Panc1 (cell line): ENCODE measurements at regions not wholly inside any gene's neighbourhood (a gene's known extent, or its start where the extent isn't known, plus 50 kb on each side); places are given as distances from the start of the nearest gene placed in this dataset.

Experiments
- POLR2AphosphoS5 ChIP-seq: IDR thresholded peaks from 2 replicates; pipeline ENCODE4 v1.6.1; 2012; ENCODE audit warnings: mild to moderate bottlenecking, low read depth, low read length, moderate library complexity
- TF ChIP-seq, protein P1 (sequence below), 2 experiments: IDR thresholded peaks; 2 replicates each; pipeline ENCODE4 v1.6.1; 2011 to 2012; ENCODE audit warnings: low read depth in 2 of 2, control low read depth in 1 of 2, low read length in 1 of 2, mild to moderate bottlenecking in 1 of 2, moderate library complexity in 1 of 2; ENCODE audit not compliant: insufficient read depth in 1 of 2

DNA sequence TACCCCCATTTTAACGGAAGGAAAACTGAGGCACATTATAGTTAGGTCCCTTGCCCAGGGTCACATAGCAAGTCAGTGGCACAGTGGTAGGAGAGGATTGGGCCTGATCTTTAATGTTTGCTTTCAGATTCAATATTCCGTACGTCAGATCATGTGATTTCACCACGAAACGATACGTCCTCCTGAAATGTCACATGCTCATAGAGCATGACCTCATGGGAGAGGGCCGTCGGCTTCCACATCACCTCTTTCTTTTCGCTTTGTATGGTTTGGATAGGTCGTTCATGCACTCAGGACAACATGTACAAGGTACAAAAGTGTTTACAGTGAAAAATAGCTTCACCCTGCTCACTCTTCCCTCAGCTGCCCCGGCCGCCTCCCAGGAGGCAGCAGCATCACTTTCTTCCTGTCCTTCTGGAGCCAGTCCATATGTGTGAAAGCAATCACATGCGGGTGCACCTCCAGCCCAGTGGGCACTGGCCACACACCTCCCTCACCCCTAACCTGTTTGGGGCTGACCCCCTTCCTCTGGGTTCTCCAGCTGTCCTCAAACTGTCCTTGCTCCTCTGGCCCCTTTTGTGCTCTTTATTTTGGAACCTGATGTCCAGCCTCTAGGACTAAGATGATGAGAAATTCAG, 199.9 kb downstream of the FOXL1 start:
- TF ChIP-seq, protein P1, sequence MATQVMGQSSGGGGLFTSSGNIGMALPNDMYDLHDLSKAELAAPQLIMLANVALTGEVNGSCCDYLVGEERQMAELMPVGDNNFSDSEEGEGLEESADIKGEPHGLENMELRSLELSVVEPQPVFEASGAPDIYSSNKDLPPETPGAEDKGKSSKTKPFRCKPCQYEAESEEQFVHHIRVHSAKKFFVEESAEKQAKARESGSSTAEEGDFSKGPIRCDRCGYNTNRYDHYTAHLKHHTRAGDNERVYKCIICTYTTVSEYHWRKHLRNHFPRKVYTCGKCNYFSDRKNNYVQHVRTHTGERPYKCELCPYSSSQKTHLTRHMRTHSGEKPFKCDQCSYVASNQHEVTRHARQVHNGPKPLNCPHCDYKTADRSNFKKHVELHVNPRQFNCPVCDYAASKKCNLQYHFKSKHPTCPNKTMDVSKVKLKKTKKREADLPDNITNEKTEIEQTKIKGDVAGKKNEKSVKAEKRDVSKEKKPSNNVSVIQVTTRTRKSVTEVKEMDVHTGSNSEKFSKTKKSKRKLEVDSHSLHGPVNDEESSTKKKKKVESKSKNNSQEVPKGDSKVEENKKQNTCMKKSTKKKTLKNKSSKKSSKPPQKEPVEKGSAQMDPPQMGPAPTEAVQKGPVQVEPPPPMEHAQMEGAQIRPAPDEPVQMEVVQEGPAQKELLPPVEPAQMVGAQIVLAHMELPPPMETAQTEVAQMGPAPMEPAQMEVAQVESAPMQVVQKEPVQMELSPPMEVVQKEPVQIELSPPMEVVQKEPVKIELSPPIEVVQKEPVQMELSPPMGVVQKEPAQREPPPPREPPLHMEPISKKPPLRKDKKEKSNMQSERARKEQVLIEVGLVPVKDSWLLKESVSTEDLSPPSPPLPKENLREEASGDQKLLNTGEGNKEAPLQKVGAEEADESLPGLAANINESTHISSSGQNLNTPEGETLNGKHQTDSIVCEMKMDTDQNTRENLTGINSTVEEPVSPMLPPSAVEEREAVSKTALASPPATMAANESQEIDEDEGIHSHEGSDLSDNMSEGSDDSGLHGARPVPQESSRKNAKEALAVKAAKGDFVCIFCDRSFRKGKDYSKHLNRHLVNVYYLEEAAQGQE (IDR thresholded peaks at IDR 0.05; ENCODE audit: insufficient read depth in 1 of 2, low read depth in 2 of 2, low read length in 1 of 2) = no peak
- no peak for TF ChIP-seq POLR2AphosphoS5
